ENCODE measurements at regions not wholly inside any gene's neighbourhood (a gene's known extent, or its start where the extent isn't known, plus 50 kb on each side); places are given as distances from the start of the nearest gene placed in this dataset.

DNA sequence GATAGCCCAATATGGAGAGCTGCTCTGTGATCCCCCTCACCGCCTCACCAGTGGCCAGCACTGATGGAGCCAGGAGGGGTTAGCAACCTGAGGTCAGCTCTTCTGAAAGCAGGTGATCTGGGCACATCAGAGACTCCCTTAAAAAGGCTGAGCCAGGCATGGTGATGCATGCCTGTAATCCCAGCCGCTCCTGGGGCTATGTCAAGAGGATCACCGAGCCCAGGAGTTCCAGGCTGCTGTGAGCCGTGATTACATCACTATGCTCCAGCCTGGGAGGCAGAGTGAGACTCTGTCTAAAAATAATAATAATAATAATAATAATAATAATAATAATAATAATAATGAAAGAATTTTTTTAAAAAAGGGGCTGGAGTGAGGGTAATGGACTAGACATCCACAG, 66.6 kb upstream of the HRH2 start (continued):
- TF ChIP-seq, protein P1, sequence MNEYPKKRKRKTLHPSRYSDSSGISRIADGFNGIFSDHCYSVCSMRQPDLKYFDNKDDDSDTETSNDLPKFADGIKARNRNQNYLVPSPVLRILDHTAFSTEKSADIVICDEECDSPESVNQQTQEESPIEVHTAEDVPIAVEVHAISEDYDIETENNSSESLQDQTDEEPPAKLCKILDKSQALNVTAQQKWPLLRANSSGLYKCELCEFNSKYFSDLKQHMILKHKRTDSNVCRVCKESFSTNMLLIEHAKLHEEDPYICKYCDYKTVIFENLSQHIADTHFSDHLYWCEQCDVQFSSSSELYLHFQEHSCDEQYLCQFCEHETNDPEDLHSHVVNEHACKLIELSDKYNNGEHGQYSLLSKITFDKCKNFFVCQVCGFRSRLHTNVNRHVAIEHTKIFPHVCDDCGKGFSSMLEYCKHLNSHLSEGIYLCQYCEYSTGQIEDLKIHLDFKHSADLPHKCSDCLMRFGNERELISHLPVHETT (CRISPR knock-in tag; conservative IDR thresholded peaks at IDR 0.05 in 1 of 2, IDR thresholded peaks at IDR 0.05 in 1 of 2): no peak
- no peak for TF ChIP-seq GATAD2A (IDR thresholded peaks at IDR 0.05)
- TF ChIP-seq ZNF77 (CRISPR knock-in tag; IDR thresholded peaks at IDR 0.05): no peak
- TF ChIP-seq ZNF239 (CRISPR knock-in tag; IDR thresholded peaks at IDR 0.05): no peak
- no peak for TF ChIP-seq RBM22 (IDR thresholded peaks at IDR 0.05; ENCODE audit: low read depth, low read length, poor library complexity, severe bottlenecking)
- no peak for TF ChIP-seq CHD2 (IDR thresholded peaks at IDR 0.05; ENCODE audit: low read depth, low read length)

DNA sequence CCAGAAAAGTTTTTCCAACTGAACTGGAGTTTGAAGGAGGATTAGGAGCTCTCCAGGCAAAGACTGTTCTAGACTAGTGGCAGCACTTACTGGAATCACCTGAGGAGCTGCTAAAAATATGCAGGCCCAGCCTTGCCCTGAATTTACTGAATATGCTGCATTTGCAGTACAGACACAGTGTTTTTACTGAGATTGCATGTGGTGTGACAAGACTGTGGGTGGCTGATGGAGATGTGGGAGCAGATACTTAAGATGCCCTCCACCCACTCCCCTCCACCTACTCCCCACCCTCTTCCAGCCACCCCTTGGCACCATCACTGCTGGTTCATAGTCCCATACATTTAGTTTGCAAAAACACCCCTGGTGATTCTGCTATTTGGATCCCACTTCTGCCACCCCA, 64.1 kb upstream of the HRH2 start:
- CTCF ChIA-PET (ENCODE audit: low intra/inter-chr PET ratio): interaction anchor here (0.6 kb wide), 1 partner anchor 99 kb away, joined by 3 read pairs; no protein-coding TSS in a partner anchor
- Histone ChIP-seq H2AFZ (ENCODE audit: low read depth, low read length) (no peak overlapping the region), H3K4me3 (no peak overlapping the region), H3K36me3 (ENCODE audit: control insufficient read depth, insufficient read depth, low read length) (no peaks in the 10 kb centered on the region), H3K4me1 (replicated peaks in 1 of 2; ENCODE audit: control insufficient read depth in 2 of 2, insufficient read depth in 2 of 2, low read length in 2 of 2) (no peaks in the 10 kb centered on the region), H3K4me2 (ENCODE audit: insufficient read depth, low read length) (no peak overlapping the region), H3K9me3 (replicated peaks; ENCODE audit: control insufficient read depth, insufficient read depth, low read depth, low read length) (no peaks in the 10 kb centered on the region), H3K79me2 (ENCODE audit: control insufficient read depth, insufficient read depth, low read length) (no peaks in the 10 kb centered on the region), H3K27me3 (ENCODE audit: control insufficient read depth in 2 of 2, insufficient read depth in 2 of 2, low read length in 2 of 2) (peaks cover 3 to 33% of the 10 kb centered on the region in 2 experiments; a peak in 2 of 5 replicates), H3K27ac (ENCODE audit: extremely low read depth, low read depth, low read length) (no peak overlapping the region), H3K9me1 (ENCODE audit: control insufficient read depth, insufficient read depth, low read length) (no peaks in the 10 kb centered on the region), H3K9ac (ENCODE audit: insufficient read depth in 1 of 2, low read depth in 2 of 2, low read length in 2 of 2) (no peak overlapping the region), H4K20me1 (replicated peaks; ENCODE audit: control insufficient read depth, insufficient read depth, low read length) (no peaks in the 10 kb centered on the region)
- DNase-seq (ENCODE audit: extremely low read depth in 1 of 4, low spot score in 3 of 4): no peak
- ATAC-seq: no peak
- BruUV-seq (replicated peaks): no TSS peak
- TF ChIP-seq, protein P2, sequence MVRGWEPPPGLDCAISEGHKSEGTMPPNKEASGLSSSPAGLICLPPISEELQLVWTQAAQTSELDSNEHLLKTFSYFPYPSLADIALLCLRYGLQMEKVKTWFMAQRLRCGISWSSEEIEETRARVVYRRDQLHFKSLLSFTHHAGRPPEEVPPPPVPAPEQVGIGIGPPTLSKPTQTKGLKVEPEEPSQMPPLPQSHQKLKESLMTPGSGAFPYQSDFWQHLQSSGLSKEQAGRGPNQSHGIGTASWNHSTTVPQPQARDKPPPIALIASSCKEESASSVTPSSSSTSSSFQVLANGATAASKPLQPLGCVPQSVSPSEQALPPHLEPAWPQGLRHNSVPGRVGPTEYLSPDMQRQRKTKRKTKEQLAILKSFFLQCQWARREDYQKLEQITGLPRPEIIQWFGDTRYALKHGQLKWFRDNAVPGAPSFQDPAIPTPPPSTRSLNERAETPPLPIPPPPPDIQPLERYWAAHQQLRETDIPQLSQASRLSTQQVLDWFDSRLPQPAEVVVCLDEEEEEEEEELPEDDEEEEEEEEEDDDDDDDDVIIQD (CRISPR knock-in tag; IDR thresholded peaks at IDR 0.05): no peak
- TF ChIP-seq PHF20 (IDR thresholded peaks at IDR 0.05; ENCODE audit: partially characterized antibody): no peak
- TF ChIP-seq COPS2 (conservative IDR thresholded peaks at IDR 0.05): no peak
- TF ChIP-seq JUN (IDR thresholded peaks at IDR 0.05; ENCODE audit: borderline replicate concordance, low read depth, low read length): no peak
- no peak for TF ChIP-seq JUN (CRISPR knock-in tag; IDR thresholded peaks at IDR 0.05; ENCODE audit: borderline replicate concordance)
- in situ Hi-C loops (cut with MboI) (no loop called here), intact Hi-C loops (cut with micrococcal nuclease) (no loop called here)
- FAIRE-seq: no peak
- POLR2A ChIA-PET: no interaction called here
